ENCODE measurements at regions not wholly inside any gene's neighbourhood (a gene's known extent, or its start where the extent isn't known, plus 50 kb on each side); places are given as distances from the start of the nearest gene placed in this dataset.

GRCh38 chr13:108360139-108360538 is 90.6 kb downstream of the TNFSF13B start:
- DNase-seq: no peak

DNA sequence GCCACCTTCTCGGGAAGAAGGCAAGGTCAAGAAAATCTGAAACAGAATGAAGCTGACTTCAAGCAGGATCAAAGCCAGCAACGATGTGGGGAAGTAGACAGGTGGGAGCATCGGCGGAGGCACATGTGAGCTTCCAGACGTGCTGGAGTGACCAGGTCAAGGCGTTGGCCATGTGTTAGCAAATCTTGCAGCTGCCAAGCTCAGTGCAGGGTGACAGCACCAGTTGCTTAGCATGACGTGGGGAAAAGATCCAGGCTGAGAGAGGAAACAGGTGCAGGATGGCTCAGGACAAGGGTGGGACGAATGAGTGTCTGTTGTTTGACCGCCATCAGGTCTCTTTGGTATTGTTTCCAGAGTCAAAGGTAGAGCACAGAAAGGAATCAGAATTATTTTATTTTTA is 92.3 kb downstream of the TNFSF13B start:
- no peak for DNase-seq

- no peak for DNase-seq
Observed at GRCh38 chr13:108363666-108364065, 94.1 kb downstream of the TNFSF13B start.

- DNase-seq: no peak
Observed at GRCh38 chr13:108365255-108365654, 95.7 kb downstream of the TNFSF13B start.

DNA sequence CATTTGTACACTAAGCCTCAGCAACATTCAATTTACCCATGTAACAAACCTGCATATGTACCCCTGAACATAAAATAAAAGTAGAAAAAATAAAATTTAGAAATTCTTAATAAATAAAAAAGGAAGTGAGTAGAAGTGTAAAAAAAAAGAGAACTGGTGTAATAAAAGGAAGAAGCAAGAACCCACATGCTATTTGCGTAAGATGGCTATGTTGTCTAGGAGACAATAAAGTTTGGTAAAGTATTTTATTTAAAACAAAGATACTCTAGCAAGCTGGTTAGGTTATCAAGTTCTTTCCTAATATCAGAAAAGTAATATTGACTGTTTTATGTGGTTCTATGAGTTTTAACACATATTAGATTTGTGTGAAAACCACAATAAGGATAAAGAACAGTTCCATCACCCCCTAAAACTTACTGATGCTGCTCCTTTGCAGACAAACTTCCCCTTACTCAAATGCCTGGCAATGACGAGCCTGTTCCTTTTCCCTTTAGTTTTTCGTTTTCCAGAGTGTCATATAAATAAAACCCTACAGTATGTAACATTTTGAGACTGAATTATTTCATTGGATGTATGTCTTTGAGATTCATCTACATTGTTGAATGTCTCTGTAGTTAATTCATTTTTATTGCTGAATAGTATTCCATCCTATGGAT is 98.9 kb downstream of the TNFSF13B start:
- DNase-seq: no peak

- DNase-seq: no peak
Observed at GRCh38 chr13:108369412-108369811, 99.9 kb downstream of the TNFSF13B start.

- no peak for DNase-seq
Observed at GRCh38 chr13:108375034-108375433, 105.5 kb downstream of the TNFSF13B start.

DNA sequence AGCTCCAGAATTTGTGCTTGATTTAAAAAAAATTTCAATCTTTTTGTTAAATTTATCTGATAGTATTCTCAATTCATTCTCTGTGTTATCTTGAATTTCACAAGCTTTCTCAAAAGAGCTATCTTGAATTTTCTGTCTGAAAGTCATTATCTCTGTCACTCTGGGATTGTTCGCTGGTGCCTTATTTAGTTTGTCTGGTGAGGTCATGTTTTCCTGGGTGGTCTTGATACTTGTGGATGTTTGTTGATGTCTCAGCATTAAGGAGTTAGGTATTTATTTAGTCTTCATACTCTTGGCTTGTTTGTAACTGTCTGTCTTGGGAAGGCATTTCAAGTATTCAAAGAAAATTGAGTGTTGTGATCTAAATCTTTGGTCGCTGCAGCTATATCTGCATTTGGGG is 106.3 kb downstream of the TNFSF13B start:
- no peak for DNase-seq

- DNase-seq: no peak
Observed at GRCh38 chr13:108376308-108376707, 106.8 kb downstream of the TNFSF13B start.

DNA sequence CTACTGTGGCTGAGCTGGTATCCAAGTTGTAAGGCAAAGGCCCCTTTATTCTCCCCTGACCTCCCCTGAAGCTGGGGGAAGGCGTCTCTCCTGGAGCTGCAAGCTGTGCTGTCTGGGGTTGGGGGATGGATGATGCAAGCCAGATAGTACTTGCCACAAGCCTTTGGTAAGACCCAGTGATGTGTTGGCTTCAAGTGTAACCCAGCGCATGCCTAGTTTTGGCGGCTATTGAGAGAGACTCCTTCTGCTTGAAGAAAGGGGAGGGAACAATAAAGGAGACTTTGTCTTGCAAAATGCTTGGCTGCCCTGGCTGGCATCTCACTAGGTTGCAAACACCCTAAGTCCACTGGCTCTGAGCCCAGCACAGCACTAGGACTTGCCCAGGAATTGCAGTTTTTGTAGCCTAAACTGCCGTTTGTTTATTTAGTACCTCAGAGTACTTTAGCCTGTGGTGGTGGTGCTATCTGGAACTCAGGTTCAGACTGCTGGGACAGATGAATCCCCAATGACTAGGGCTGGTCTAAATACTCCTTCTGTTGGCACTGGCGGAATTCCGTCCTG is 108.2 kb downstream of the TNFSF13B start:
- DNase-seq: no peak

GRCh38 chr13:108383667-108384066 is 114.1 kb downstream of the TNFSF13B start:
- DNase-seq: no peak

DNA sequence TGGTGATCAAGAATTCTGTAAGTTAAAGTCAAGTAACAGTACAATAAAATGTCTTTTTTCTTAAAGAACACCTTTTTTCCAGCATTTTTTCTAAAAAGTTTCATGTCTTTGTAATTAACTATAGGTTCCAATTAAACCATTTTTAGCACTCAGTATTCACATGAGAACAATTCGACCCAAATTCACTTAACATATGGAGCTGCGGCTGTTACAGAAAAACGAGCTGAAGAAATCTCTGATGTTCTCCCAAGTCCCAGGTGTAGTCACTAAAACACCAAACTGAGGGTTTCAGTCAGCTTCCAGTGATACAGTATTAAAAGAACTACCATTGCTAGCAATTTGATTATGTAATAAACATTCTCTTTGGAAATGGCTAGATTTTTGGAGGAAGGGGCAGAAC is 117.6 kb downstream of the TNFSF13B start:
- DNase-seq: no peak

DNA sequence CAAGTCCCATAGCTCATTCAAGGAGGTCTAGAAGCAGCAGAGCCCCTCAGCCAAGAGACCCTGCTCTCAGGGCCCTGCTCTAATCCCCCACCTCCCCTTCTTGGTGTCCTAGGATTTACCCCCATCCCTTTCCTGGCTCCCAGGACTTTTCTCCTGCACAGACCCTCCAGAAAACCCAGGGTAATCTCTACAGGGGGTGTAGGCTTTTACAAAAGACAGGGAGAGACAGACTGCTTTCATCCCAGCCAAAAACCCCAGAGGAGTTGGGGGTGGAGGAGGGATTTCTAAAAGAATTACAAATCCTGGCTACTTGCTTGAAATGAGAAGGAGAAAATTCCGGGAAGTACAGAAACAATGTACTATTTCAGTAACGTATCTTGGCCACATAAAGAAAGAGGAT is 133.3 kb downstream of the TNFSF13B start:
- no peak for DNase-seq

DNA sequence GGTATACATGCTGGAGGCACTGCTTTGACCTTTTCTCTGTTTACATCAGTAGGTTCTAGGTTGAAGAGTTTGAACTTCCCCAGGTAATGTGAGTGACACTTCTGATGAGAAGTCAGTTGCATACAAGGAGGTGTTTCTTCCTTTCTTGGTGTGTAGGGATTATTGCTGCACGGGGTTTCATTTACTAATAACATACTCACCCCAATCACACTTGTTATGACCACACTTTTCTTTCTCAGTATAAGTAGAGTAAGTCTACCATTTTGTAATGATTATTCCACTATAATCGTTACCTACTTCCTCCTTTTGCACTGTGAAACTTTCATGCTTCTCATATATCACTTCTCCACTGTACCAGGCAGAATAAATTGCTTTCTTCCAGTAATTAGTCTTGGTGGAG is 138.0 kb downstream of the TNFSF13B start:
- DNase-seq: no peak

- DNase-seq: no peak
Observed at GRCh38 chr13:108408672-108409071, 139.2 kb downstream of the TNFSF13B start.

DNA sequence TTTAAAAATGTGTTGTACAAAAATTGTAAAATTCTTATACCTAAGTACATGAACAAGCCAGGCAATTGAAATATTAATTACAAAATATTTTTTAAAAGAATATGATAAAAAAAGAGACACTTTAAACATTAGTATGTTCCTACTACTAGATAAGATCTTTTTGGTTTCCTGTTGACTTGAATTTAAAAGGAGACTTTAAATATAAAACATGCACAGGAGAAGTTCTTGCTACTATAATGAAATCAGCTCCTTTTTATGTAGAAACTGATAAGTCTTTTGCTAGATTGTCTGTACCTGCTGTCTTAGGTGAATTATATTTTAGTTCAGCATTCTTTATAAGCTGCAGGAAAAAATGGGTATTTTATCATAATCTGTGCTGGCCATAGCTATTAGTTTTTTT is 140.2 kb downstream of the TNFSF13B start:
- DNase-seq: no peak

DNA sequence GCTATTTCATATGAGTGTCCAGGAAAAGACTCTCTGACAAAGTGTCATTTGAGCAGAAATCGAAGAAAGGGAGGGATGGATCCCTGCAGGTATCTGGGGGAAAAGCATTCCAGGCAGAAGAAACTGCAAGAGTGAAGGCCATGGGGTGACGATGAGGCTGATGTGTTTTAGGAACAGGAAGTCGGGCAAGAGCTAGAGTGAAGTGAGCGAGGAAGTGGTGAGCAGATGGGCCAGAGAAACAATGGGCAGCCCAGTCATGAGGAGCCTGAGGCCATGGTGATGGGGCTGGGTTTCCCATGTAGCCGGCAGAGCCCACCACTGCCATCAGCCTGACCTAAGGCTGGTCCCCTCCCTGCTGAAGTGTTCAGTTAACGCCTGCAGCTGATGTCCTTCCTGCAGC is 150.2 kb downstream of the TNFSF13B start:
- DNase-seq: no peak

- DNase-seq: no peak
Observed at GRCh38 chr13:108425056-108425455, 155.5 kb downstream of the TNFSF13B start.

GRCh38 chr13:108426893-108427292 is 157.4 kb downstream of the TNFSF13B start:
- no peak for DNase-seq

GRCh38 chr13:108427355-108427754 is 157.8 kb downstream of the TNFSF13B start:
- no peak for DNase-seq

GRCh38 chr13:108428691-108429090 is 159.2 kb downstream of the TNFSF13B start:
- DNase-seq: no peak

DNA sequence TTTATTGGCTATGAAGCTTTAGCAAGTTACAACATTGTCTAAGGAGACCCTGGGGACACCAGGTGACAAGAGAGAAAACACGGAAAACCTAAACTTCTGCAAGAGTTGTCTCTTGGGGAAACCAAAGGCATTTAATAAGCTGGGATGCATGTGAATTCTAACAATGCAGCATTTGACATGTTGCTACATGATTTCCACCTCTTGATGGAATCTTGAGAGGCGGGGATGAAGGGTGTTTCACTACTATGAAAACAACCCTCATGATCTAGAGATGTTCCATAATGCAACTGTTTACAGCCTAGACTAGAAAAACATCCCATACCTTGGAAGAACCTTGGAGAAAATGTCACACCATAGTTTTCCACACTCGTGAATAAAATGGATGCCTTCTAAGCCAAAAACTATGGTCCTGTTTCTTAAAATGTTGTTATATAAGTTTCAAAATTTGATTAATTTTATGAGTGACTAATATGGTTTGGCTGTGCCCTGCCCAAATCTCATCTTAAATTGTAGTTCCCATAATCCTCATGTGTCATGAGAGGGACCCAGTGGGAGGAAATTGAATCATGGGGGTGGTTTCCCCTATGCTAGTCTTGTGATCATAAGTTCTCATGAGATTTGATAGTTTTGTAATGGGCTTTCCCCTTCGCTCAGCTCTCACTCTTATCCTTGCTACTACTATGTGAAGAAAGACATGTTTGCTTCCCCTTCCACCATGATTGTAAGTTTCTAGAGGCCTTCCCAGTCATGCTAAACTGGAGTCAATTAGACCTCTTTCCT is 164.6 kb downstream of the TNFSF13B start:
- no peak for DNase-seq

DNA sequence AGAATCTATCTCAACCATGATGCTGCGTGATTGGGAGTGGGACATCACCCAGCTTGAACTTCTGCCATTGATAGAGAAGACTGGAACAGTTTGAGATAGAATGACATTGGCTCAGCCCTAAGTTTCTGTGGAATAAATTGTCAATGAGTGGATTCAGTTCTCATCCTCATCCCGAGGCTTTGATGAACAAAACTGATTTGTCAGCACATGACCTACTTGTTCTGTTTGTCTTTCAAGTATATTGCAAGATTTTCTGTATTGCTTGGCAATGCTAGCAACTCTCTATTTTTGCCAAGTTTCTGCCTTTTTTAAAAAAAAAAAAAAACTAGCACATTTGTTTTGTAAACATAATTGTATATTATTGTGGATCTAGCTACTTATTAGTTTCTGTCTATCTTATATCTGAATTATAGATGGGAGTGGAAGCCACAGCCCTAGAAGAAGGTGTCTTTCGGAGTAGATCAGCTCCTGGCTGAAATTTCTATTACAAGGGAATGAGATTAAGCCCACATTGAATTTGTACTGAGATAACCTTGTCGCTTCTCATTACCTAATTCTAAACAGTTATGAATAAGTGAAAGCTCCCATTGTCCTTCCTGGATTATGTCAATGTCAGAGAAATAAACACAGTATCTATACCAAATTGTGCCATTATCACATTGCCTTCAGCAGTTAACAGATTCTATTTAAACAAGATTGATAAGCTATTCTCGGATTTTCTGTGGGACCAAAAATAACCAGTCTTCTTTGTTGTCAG is 166.1 kb downstream of the TNFSF13B start:
- no peak for DNase-seq

GRCh38 chr13:108437496-108437895 is 168.0 kb downstream of the TNFSF13B start:
- DNase-seq: no peak
